ENCODE measurements at regions not wholly inside any gene's neighbourhood (a gene's known extent, or its start where the extent isn't known, plus 50 kb on each side); places are given as distances from the start of the nearest gene placed in this dataset.

GRCh38 chr21:23780326-23780725 is 1827.0 kb downstream of the MRPL39 start:
- ATAC-seq (ENCODE audit: low read depth), result no peak
- WGBS, 2 experiments (ENCODE audit: extremely low coverage in 2 of 2, insufficient read length in 1 of 2), result no CpG with 5 or more reads among the region's 2 CpGs

More at GRCh38 chr21:23780326-23780725, 1827.0 kb downstream of the MRPL39 start:
- Histone ChIP-seq H4K5ac (ENCODE audit: low read depth, low read length) (no peak overlapping the region), H3K27ac (ENCODE audit: insufficient read depth, low read length) (no peak overlapping the region), H2AK5ac (ENCODE audit: low read depth, low read length) (no peak overlapping the region), H3K23ac (ENCODE audit: low read depth, low read length) (no peak overlapping the region), H4K8ac (ENCODE audit: low read depth in 2 of 2, low read length in 2 of 2) (no peak overlapping the region), H3K79me1 (ENCODE audit: low read depth in 1 of 2, low read length in 2 of 2) (no peaks in the 10 kb centered on the region), H3K27me3 (ENCODE audit: control insufficient read depth, insufficient read depth, low read length) (no peaks in the 10 kb centered on the region), H3K9me3 (ENCODE audit: control insufficient read depth, insufficient read depth, low read length) (no peaks in the 10 kb centered on the region; the same call in 1 of the 2 replicates), H4K91ac (ENCODE audit: insufficient read depth, low read depth, low read length) (no peak overlapping the region), H3K4me3 (ENCODE audit: insufficient read depth, low read depth, low read length) (no peak overlapping the region), H2BK15ac (ENCODE audit: low read depth, low read length) (no peak overlapping the region), H3K4me2 (ENCODE audit: low read depth, low read length) (no peak overlapping the region), H3K4me1 (ENCODE audit: control insufficient read depth, insufficient read depth, low read length) (no peaks in the 10 kb centered on the region), H4K20me1 (ENCODE audit: insufficient read depth, low read length) (no peaks in the 10 kb centered on the region), H3K9ac (ENCODE audit: low read depth, low read length) (no peak overlapping the region), H2AFZ (replicated peaks; ENCODE audit: low read length, poor library complexity) (no peak overlapping the region), H3K14ac (replicated peaks; ENCODE audit: low read depth, low read length) (no peak overlapping the region), H3K4ac (ENCODE audit: low read depth, low read length) (no peak overlapping the region), H2BK20ac (ENCODE audit: low read depth, low read length) (no peak overlapping the region), H2BK120ac (ENCODE audit: low read depth, low read length) (no peak overlapping the region), H3K36me3 (ENCODE audit: control insufficient read depth, insufficient read depth, low read length) (no peaks in the 10 kb centered on the region), H2BK5ac (ENCODE audit: low read depth, low read length, poor library complexity, severe bottlenecking) (no peak overlapping the region), H3K9me1 (ENCODE audit: insufficient read depth, low read length) (no peaks in the 10 kb centered on the region), H3K56ac (ENCODE audit: extremely low read depth, insufficient read depth, low read length) (no peak overlapping the region), H2AK9ac (replicated peaks; ENCODE audit: low read depth, low read length, poor library complexity) (no peak overlapping the region), H3K18ac (ENCODE audit: low read depth, low read length) (no peak overlapping the region)
- TF ChIP-seq SMC3 (IDR thresholded peaks at IDR 0.05; ENCODE audit: low read depth, low read length) (no peak), RAD21 (IDR thresholded peaks at IDR 0.05; ENCODE audit: low read length) (no peak), CEBPB (IDR thresholded peaks at IDR 0.05; ENCODE audit: low read depth, low read length) (no peak), NFE2L2 (IDR thresholded peaks at IDR 0.05; ENCODE audit: low read depth, low read length) (no peak), MAZ (IDR thresholded peaks at IDR 0.05; ENCODE audit: borderline replicate concordance, low read depth, low read length) (no peak), MXI1 (IDR thresholded peaks at IDR 0.05; ENCODE audit: borderline replicate concordance, low read depth, low read length) (no peak), ELK1 (IDR thresholded peaks at IDR 0.05; ENCODE audit: borderline replicate concordance, low read depth, low read length) (no peak), POLR2A (IDR thresholded peaks at IDR 0.05; ENCODE audit: low read depth, low read length) (no peak), FOS (IDR thresholded peaks at IDR 0.05; ENCODE audit: low read depth, low read length) (no peak), CHD1 (IDR thresholded peaks at IDR 0.05; ENCODE audit: low read depth, low read length) (no peak), USF2 (IDR thresholded peaks at IDR 0.05; ENCODE audit: low read depth, low read length) (no peak), BHLHE40 (IDR thresholded peaks at IDR 0.05; ENCODE audit: low read depth, low read length) (no peak), MAFK (IDR thresholded peaks at IDR 0.05; ENCODE audit: low read depth, low read length) (no peak), RFX5 (IDR thresholded peaks at IDR 0.05; ENCODE audit: low read depth, low read length) (no peak), RCOR1 (IDR thresholded peaks at IDR 0.05; ENCODE audit: insufficient replicate concordance, low read length) (no peak), CTCF (conservative IDR thresholded peaks at IDR 0.05; ENCODE audit: low read depth, low read length) (no peak)
- CTCF ChIA-PET, result no interaction called here
- DNase-seq, result no peak
- dilution Hi-C loops (cut with HindIII; ENCODE audit: low sequenced_read_pairs, unreplicated experiment), result no loop called here
- POLR2A ChIA-PET (ENCODE audit: unreplicated experiment), result no interaction called here
- intact Hi-C loops (cut with micrococcal nuclease), result no loop called here
- BruUV-seq (replicated peaks), result no TSS peak
- in situ Hi-C loops (cut with MboI; ENCODE audit: low sequenced_read_pairs), result no loop called here

All from IMR-90 (cell line).